Lung (tissue), 11 donors: ENCODE measurements at regions not wholly inside any gene's neighbourhood (a gene's known extent, or its start where the extent isn't known, plus 50 kb on each side); places are given as distances from the start of the nearest gene placed in this dataset.

Experiments used
- ATAC-seq: fragments of 200-7000 bp; cut with Tn5 transposase; one replicate; pipeline ENCODE4 v1.9.1; 2020; ENCODE audit warnings: moderate number of reproducible peaks; ENCODE audit not compliant: insufficient read depth, low FRiP score
- DNase-seq, 3 donors: peaks; one replicate each; pipeline ENCODE4 v3.0.0-alpha.2; 2013 to 2017
- H3K27ac ChIP-seq, 2 donors: one replicate each; pipeline ENCODE4 v1.5.1; 2013; ENCODE audit warnings: mild to moderate bottlenecking in 2 of 2, moderate library complexity in 2 of 2, control low read depth in 1 of 2, inconsistent platforms in 1 of 2, low read depth in 1 of 2, low read length in 1 of 2
- H3K27me3 ChIP-seq, 3 donors: one replicate each; pipeline ENCODE4 v1.5.1; 2013; ENCODE audit warnings: low read length in 2 of 3; ENCODE audit not compliant: control insufficient read depth in 3 of 3, insufficient read depth in 3 of 3
- H3K36me3 ChIP-seq, 4 donors: one replicate each; pipeline ENCODE4 v1.5.1; 2013; ENCODE audit warnings: low read length in 4 of 4, mild to moderate bottlenecking in 1 of 4, moderate library complexity in 1 of 4; ENCODE audit not compliant: control insufficient read depth in 4 of 4, insufficient read depth in 4 of 4
- H3K4me1 ChIP-seq, 5 donors: one replicate each; pipeline ENCODE4 v1.5.1; 2013; ENCODE audit warnings: low read length in 5 of 5, mild to moderate bottlenecking in 2 of 5, moderate library complexity in 1 of 5; ENCODE audit not compliant: control insufficient read depth in 5 of 5, insufficient read depth in 5 of 5
- H3K4me3 ChIP-seq: one replicate; pipeline ENCODE4 v1.5.1; 2013; ENCODE audit warnings: mild to moderate bottlenecking, control low read depth, moderate library complexity
- H3K9ac ChIP-seq, 2 donors: one replicate each; pipeline ENCODE4 v1.5.1; 2013; ENCODE audit warnings: low read length in 2 of 2, control low read depth in 1 of 2; ENCODE audit not compliant: insufficient read depth in 1 of 2
- H3K9me3 ChIP-seq, 4 donors: one replicate each; pipeline ENCODE4 v1.5.1; 2013; ENCODE audit warnings: low read length in 3 of 4, mild to moderate bottlenecking in 1 of 4, moderate library complexity in 1 of 4; ENCODE audit not compliant: control insufficient read depth in 4 of 4, insufficient read depth in 3 of 4
- CTCF ChIP-seq: IDR thresholded peaks from 2 replicates; pipeline ENCODE4 v1.5.1; 2012; ENCODE audit warnings: mild to moderate bottlenecking; ENCODE audit errors: control extremely low read depth, extremely low read depth
- WGBS, 2 donors: extraction: QIAGEN DNeasy Blood & Tissue Kit; methylation state at CpG; one replicate each; pipeline ENCODE4 v1.1.7; 2013; 5-methylcytosine and 5-hydroxymethylcytosine counted together
- donor health status: control.
- donor health status: control.
- donor health status: Bipolar disorder and iron deficiency.
- donor health status: healthy.
- donor health status: DM: yes; HTN: yes; CAD: no.

- WGBS, 2 donors, result 96 to 97% methylated on average over 1 of the region's 1 CpG
- H3K27me3 ChIP-seq, result no peaks in the 10 kb centered on the region
- no peaks in the 10 kb centered on the region for H3K36me3 ChIP-seq
- DNase-seq, result no peak
- H3K4me3 ChIP-seq, result no peak overlapping the region
- no peak overlapping the region for H3K27ac ChIP-seq
- H3K9me3 ChIP-seq, result no peaks in the 10 kb centered on the region
- ATAC-seq, result no peak
- no peak overlapping the region for H3K9ac ChIP-seq
- TF ChIP-seq CTCF, result no peak
- peaks cover 0 to 5% (median 0%) of the 10 kb centered on the region in 5 donors for H3K4me1 ChIP-seq
These were observed 117.1 kb upstream of the TJP1 start for GRCh38 chr15:29939404-29939803.

GRCh38 chr15:29938361-29939335 lies 116.4 kb upstream of the TJP1 start:
- H3K4me1 ChIP-seq, result peaks cover 0 to 5% (median 0%) of the 10 kb centered on the region in 5 donors
- H3K4me3 ChIP-seq, result no peak overlapping the region
- no peaks in the 10 kb centered on the region for H3K9me3 ChIP-seq
- peak; percentile 31 to 60 (median 50) for DNase-seq
- H3K36me3 ChIP-seq, result no peaks in the 10 kb centered on the region
- WGBS, 2 donors, result 69 to 80% methylated on average over 14 of the region's 14 CpGs
- no peak overlapping the region for H3K27ac ChIP-seq
- no peak for TF ChIP-seq CTCF
- H3K9ac ChIP-seq, result no peak overlapping the region
- H3K27me3 ChIP-seq, result no peaks in the 10 kb centered on the region
- no peak for ATAC-seq

GRCh38 chr15:29937956-29938355 lies 115.7 kb upstream of the TJP1 start:
- Histone ChIP-seq H3K27ac (no peak overlapping the region), H3K36me3 (no peaks in the 10 kb centered on the region), H3K4me1 (peaks cover 0 to 5% (median 0%) of the 10 kb centered on the region in 5 donors), H3K9ac (no peak overlapping the region), H3K27me3 (no peaks in the 10 kb centered on the region), H3K4me3 (no peak overlapping the region), H3K9me3 (no peaks in the 10 kb centered on the region)
- 80 to 83% methylated on average over 2 of the region's 2 CpGs for WGBS, 2 donors
- no peak for DNase-seq
- no peak for ATAC-seq
- no peak for TF ChIP-seq CTCF
